ENCODE measurements at regions not wholly inside any gene's neighbourhood (a gene's known extent, or its start where the extent isn't known, plus 50 kb on each side); places are given as distances from the start of the nearest gene placed in this dataset.
"Not testable (repeated sequence)": the region's sequence is repeated elsewhere in the genome, so short reads cannot be mapped to it uniquely, and the experiment has no call there.

DNA sequence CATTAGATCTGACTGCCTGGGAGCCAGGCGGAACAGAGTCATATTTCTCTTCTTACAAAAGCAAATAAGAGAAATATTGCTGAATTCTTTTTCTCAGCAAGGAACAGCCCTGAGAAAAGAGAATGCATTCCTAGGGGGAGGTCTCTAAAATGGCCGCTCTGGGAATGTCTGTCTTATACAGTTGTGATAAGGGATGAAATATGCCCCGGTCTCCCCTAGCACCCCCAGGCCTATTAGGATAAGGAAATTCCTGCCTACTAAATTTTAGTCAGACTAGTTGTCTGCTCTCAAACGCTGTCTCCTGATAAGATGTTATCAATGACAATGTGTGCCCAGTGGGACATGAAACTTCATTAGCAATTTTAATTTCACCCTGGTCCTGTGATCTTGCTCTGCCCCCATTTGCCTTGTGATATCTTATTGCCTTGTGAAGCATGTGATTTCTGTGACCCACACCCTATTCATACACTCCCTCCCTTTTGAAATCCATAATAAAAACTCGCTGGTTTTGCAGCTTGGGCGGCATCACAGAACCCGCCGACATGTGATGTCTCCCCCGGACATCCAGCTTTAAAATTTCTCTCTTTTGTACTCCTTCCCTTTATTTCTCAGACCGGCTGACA, 56.8 kb upstream of the TMEM97 start:
- not testable (repeated sequence) for TF ChIP-seq SP1 (IDR thresholded peaks at IDR 0.05); FOXK2 (IDR thresholded peaks at IDR 0.05); FOXM1 (IDR thresholded peaks at IDR 0.05; ENCODE audit: borderline replicate concordance); LEF1 (IDR thresholded peaks at IDR 0.05; ENCODE audit: borderline replicate concordance); SUZ12 (IDR thresholded peaks at IDR 0.05); FOXA1 (IDR thresholded peaks at IDR 0.05); TARDBP (IDR thresholded peaks at IDR 0.05); ZNF384 (IDR thresholded peaks at IDR 0.05)

All from HEK293T (cell line).